Esophagus squamous epithelium (tissue), 4 donors: ENCODE measurements at regions not wholly inside any gene's neighbourhood (a gene's known extent, or its start where the extent isn't known, plus 50 kb on each side); places are given as distances from the start of the nearest gene placed in this dataset.

ENCODE experiments used
- POLR2A ChIP-seq, 4 donors: fragments of 450-650 bp; IDR thresholded peaks; one replicate each; pipeline ENCODE4 v1.6.1; 2017; ENCODE audit warnings: antibody characterized with exemption in 4 of 4, mild to moderate bottlenecking in 4 of 4, moderate library complexity in 3 of 4
- TF ChIP-seq, protein P1 (sequence below), 6 experiments: fragments of 450-650 bp in 4 of 6; fragments of 200-600 bp in 2 of 6; sonication (generic) in 2 of 6; IDR thresholded peaks; one replicate each; pipeline ENCODE4 v1.5.1; 2016 to 2019; ENCODE audit warnings: antibody characterized with exemption in 6 of 6, mild to moderate bottlenecking in 4 of 6, moderate library complexity in 4 of 6

- TF ChIP-seq, protein P1, sequence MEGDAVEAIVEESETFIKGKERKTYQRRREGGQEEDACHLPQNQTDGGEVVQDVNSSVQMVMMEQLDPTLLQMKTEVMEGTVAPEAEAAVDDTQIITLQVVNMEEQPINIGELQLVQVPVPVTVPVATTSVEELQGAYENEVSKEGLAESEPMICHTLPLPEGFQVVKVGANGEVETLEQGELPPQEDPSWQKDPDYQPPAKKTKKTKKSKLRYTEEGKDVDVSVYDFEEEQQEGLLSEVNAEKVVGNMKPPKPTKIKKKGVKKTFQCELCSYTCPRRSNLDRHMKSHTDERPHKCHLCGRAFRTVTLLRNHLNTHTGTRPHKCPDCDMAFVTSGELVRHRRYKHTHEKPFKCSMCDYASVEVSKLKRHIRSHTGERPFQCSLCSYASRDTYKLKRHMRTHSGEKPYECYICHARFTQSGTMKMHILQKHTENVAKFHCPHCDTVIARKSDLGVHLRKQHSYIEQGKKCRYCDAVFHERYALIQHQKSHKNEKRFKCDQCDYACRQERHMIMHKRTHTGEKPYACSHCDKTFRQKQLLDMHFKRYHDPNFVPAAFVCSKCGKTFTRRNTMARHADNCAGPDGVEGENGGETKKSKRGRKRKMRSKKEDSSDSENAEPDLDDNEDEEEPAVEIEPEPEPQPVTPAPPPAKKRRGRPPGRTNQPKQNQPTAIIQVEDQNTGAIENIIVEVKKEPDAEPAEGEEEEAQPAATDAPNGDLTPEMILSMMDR (IDR thresholded peaks at IDR 0.05), result no peak
- TF ChIP-seq POLR2A (IDR thresholded peaks at IDR 0.05), result no peak
These were observed 227.4 kb upstream of the CDH7 start for GRCh38 chr18:65523461-65523860.
